Suprapubic skin (tissue), 4 donors: ENCODE measurements at regions not wholly inside any gene's neighbourhood (a gene's known extent, or its start where the extent isn't known, plus 50 kb on each side); places are given as distances from the start of the nearest gene placed in this dataset.

Experiments
- DNase-seq, 2 donors: peaks; one replicate each; pipeline ENCODE4 v3.0.0-alpha.2; 2019; ENCODE audit warnings: low spot score in 2 of 2
- H3K27ac ChIP-seq: fragments of 200-600 bp; sonication (generic); one replicate; pipeline ENCODE4 v1.5.1; 2019
- H3K27me3 ChIP-seq: fragments of 200-600 bp; sonication (generic); one replicate; pipeline ENCODE4 v1.5.1; 2019
- H3K36me3 ChIP-seq: fragments of 200-600 bp; sonication (generic); one replicate; pipeline ENCODE4 v1.5.1; 2019
- H3K4me1 ChIP-seq: fragments of 200-600 bp; sonication (generic); one replicate; pipeline ENCODE4 v1.5.1; 2019
- H3K4me3 ChIP-seq: fragments of 200-600 bp; sonication (generic); one replicate; pipeline ENCODE4 v1.5.1; 2019; ENCODE audit warnings: mild to moderate bottlenecking
- H3K9me3 ChIP-seq: fragments of 200-600 bp; sonication (generic); one replicate; pipeline ENCODE4 v1.5.1; 2019
- CTCF ChIP-seq, 2 donors: fragments of 200-600 bp in 1 of 2; fragments of 450-650 bp in 1 of 2; sonication (generic) in 1 of 2; IDR thresholded peaks; one replicate each; pipeline ENCODE4 v1.5.1; 2016 to 2019; ENCODE audit warnings: antibody characterized with exemption in 2 of 2, mild to moderate bottlenecking in 1 of 2, moderate library complexity in 1 of 2
- EP300 ChIP-seq: sonication (generic); formaldehyde crosslinking; IDR thresholded peaks from one replicate; pipeline ENCODE4 v1.6.1; 2017; ENCODE audit warnings: antibody characterized with exemption
- POLR2A ChIP-seq, 2 donors: fragments of 450-650 bp; IDR thresholded peaks; one replicate each; pipeline ENCODE4 v1.6.1; 2017; ENCODE audit warnings: antibody characterized with exemption in 2 of 2, mild to moderate bottlenecking in 2 of 2, moderate library complexity in 2 of 2
- POLR2AphosphoS5 ChIP-seq, 3 donors: sonication (generic); formaldehyde crosslinking; IDR thresholded peaks; one replicate each; pipeline ENCODE4 v1.6.1; 2017; ENCODE audit warnings: antibody characterized with exemption in 3 of 3
- WGBS: methylation state at CpG from one replicate; pipeline ENCODE4 v1.1.5; 2018; 5-methylcytosine and 5-hydroxymethylcytosine counted together

- DNase-seq, result no peak
- no peaks in the 10 kb centered on the region for H3K36me3 ChIP-seq
- H3K27me3 ChIP-seq, result no peaks in the 10 kb centered on the region
- no peaks in the 10 kb centered on the region for H3K9me3 ChIP-seq
- no peak for TF ChIP-seq POLR2AphosphoS5 (IDR thresholded peaks at IDR 0.05)
- no peak for TF ChIP-seq CTCF (IDR thresholded peaks at IDR 0.05)
- no peak for TF ChIP-seq EP300
- no peak for TF ChIP-seq POLR2A (IDR thresholded peaks at IDR 0.05)
- H3K4me3 ChIP-seq, result no peak overlapping the region
- peaks cover 12% of the 10 kb centered on the region for H3K4me1 ChIP-seq
- WGBS, result 94% methylated on average over 3 of the region's 3 CpGs
- H3K27ac ChIP-seq, result no peak overlapping the region
Measured at GRCh38 chr3:72130565-72130964, 345.6 kb upstream of the PROK2 start.

DNA sequence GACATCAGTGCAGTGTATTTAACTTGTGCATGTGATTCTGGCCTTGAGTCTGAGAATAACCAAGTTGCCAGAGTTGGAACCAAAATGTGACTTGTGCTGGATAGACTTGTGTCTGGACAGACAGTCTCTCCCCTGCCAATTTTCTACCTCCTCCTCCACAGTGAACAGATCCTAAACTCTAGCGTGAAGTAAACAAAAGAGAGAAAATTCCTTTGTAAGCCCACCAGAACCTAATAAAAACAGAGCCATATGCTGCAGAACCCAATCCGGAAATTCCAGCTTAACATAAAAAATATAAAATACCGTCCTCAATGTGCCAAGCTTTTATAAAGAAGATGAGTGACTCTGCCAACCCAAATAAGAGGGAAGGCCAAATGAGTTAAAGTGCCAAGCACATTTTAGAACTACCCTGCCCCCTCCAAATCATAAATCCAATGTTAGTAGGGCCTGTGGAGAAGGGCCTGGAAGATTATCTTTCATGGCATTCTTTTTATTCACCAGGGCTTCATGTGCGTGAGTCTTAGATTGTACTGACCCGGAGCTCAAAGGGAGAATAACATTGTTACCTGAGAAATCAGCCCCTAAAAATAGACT lies 344.6 kb upstream of the PROK2 start:
- H3K27ac ChIP-seq, result no peak overlapping the region
- no peaks in the 10 kb centered on the region for H3K27me3 ChIP-seq
- no peaks in the 10 kb centered on the region for H3K9me3 ChIP-seq
- peaks cover 12% of the 10 kb centered on the region for H3K4me1 ChIP-seq
- H3K4me3 ChIP-seq, result no peak overlapping the region
- no peak for DNase-seq
- H3K36me3 ChIP-seq, result no peaks in the 10 kb centered on the region
- TF ChIP-seq CTCF (IDR thresholded peaks at IDR 0.05) (no peak), EP300 (no peak), POLR2AphosphoS5 (IDR thresholded peaks at IDR 0.05) (no peak), POLR2A (IDR thresholded peaks at IDR 0.05) (no peak)
- 50% methylated on average over 5 of the region's 5 CpGs for WGBS

GRCh38 chr3:72128921-72129320 lies 344.0 kb upstream of the PROK2 start:
- H3K27ac ChIP-seq, result no peak overlapping the region
- TF ChIP-seq CTCF (IDR thresholded peaks at IDR 0.05), result no peak
- no peak for TF ChIP-seq POLR2A (IDR thresholded peaks at IDR 0.05)
- no peak for TF ChIP-seq EP300
- no peak for TF ChIP-seq POLR2AphosphoS5 (IDR thresholded peaks at IDR 0.05)
- no peaks in the 10 kb centered on the region for H3K9me3 ChIP-seq
- no peaks in the 10 kb centered on the region for H3K27me3 ChIP-seq
- H3K36me3 ChIP-seq, result no peaks in the 10 kb centered on the region
- H3K4me3 ChIP-seq, result no peak overlapping the region
- WGBS, result 73% methylated on average over 2 of the region's 2 CpGs
- H3K4me1 ChIP-seq, result peaks cover 12% of the 10 kb centered on the region
- DNase-seq, result no peak

DNA sequence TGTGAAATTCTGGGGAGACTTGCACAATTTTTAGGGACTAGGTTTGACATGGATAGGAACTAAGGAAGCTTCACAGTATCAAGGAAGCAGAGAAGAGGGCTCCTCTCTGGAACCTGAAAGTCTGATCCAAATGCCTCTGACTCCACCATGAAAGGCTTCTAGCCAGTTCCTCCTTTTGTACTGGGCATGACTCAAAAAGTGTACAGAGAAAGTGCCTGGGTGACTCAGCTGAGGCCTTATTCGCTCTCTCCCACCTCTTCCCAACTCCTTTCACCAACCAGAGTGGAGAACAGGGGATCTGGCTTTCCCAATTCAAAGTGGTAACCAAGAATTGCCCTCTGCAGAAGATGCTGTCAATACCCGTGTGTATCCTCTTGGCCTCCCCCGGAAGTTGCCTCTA lies 342.9 kb upstream of the PROK2 start:
- H3K9me3 ChIP-seq, result no peaks in the 10 kb centered on the region
- H3K27ac ChIP-seq, result no peak overlapping the region
- peaks cover 20% of the 10 kb centered on the region for H3K4me1 ChIP-seq
- no peaks in the 10 kb centered on the region for H3K27me3 ChIP-seq
- no peak for DNase-seq
- WGBS, result 92% methylated on average over 3 of the region's 3 CpGs
- no peak overlapping the region for H3K4me3 ChIP-seq
- H3K36me3 ChIP-seq, result no peaks in the 10 kb centered on the region
- TF ChIP-seq CTCF (IDR thresholded peaks at IDR 0.05) (no peak), POLR2AphosphoS5 (IDR thresholded peaks at IDR 0.05) (no peak), POLR2A (IDR thresholded peaks at IDR 0.05) (no peak), EP300 (no peak)

DNA sequence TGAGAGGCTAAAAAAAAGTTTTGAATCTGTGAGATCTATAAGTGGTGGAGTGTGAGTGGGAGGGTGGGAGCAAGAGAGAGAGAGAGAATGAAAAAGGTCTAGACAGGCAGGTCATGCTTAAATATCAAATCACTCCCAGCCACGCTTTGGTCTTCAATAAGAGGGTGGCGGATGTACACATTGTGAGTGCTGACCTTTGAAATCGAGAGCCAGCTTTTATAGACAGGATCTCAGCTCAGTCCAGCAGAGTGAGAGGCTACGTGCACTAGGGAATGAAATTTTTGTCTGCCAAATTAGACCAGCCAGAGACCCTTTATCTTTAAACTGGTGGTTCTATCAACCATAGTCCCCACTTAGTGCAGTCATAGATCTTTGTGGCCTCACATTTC lies 342.3 kb upstream of the PROK2 start:
- TF ChIP-seq CTCF (IDR thresholded peaks at IDR 0.05) (no peak), POLR2AphosphoS5 (IDR thresholded peaks at IDR 0.05) (no peak), POLR2A (IDR thresholded peaks at IDR 0.05) (no peak)
- 91% methylated on average over 4 of the region's 4 CpGs for WGBS
- DNase-seq, result no peak
- H3K36me3 ChIP-seq, result no peaks in the 10 kb centered on the region
- H3K27ac ChIP-seq, result no peak overlapping the region
- no peaks in the 10 kb centered on the region for H3K9me3 ChIP-seq
- H3K4me3 ChIP-seq, result no peak overlapping the region
- H3K27me3 ChIP-seq, result no peaks in the 10 kb centered on the region
- H3K4me1 ChIP-seq, result peaks cover 20% of the 10 kb centered on the region
